GM18498 (cell line): ENCODE measurements at regions not wholly inside any gene's neighbourhood (a gene's known extent, or its start where the extent isn't known, plus 50 kb on each side); places are given as distances from the start of the nearest gene placed in this dataset.

Experiments used
- ATAC-seq: cut with Tn5 transposase; IDR thresholded peaks from one replicate; pipeline ENCODE4 v1.9.1; 2021; ENCODE audit warnings: mild to moderate bottlenecking, moderate library complexity; ENCODE audit not compliant: unreplicated experiment

DNA sequence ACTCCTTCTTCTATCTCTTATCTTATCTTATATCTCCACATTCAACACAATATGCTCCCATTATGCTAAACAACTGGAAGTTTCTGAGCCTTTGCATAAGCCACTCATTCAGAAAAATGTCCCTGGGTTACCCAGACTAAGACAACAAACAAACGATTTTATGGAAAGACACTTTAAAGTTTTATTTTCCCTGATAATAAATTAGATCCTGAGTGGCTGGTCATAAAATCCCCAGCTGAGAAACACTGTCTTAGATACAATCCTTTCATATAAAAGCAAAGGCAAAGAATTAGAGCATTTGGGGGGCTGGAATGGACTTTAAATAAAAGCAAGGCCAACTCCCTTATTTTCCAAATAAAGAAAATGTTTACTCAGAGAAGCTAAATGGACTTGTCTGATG, 322.3 kb downstream of the GBE1 start:
- ATAC-seq = no peak

DNA sequence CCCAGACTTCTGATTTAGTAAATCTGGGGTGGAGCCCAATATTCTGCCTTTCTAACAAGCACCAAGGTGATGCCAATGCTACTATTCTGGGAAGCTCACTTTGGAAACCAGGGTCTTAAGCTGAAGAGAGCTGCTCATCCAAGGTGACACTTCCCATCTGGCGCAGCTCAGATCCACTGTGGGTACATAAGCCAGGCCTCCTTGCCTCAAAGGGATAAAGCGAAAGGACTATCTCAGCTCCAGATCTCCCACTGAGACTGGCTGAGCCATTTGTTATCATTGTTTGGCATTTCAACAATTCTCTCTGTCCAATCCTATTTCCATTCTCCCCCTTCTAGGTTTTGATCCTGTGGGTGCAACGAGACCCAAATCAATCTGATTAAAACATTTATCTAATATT, 323.8 kb downstream of the GBE1 start:
- ATAC-seq = no peak

DNA sequence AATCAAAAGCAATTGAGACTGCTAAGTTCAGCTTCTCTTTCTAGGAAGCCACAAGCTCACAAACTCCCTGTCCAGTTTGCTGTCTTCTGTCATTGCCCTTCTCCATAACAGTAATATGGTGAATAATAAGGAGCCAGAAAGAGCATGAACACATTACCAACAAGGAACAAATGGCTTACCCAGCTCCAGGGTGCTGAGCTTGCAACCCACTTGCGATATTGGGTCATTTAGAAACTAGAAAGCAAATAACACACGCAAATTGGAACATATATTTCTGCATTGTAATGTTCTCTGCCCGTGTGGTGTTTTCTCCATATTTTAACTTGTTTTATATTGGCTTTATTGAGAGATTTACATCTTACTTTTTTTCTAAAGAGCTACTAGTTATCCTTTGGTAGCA, 325.3 kb downstream of the GBE1 start:
- ATAC-seq = no peak

DNA sequence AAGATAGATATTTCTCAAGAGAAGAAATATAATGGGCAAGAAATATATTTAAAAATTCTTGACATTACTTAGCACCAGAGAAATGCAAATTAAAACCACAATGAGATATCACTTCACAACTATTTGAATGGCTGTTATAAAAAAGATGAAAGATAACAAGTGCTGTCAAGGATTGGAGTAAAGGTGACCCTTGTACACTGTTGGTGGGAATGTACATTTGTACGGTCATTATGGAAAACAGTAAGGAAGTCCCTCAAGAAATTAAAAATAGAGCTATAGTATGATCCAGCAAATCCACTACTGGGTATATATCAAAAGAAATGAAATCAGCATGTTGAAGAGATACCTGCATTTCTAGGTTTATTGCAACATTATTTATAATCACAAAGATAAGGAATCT, 326.4 kb downstream of the GBE1 start:
- no peak for ATAC-seq

DNA sequence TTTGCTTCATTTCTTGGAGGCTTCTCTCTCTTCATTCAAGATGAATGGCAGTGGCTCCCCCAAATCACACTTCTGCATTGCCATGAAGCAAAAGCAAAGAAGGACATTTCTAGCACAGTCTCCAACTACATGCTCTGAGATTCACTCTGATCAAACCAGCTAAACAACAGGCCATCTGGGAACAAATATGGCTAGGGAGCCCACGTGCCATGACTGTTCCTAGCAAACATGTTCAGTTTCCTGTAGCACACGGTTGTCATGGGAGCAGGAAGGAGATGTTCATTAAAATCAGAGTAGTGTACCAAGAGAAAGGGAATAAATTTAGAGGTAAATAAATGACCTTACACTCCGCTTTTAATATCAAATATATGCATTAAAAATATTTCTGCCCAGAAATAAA, 327.3 kb downstream of the GBE1 start:
- no peak for ATAC-seq

DNA sequence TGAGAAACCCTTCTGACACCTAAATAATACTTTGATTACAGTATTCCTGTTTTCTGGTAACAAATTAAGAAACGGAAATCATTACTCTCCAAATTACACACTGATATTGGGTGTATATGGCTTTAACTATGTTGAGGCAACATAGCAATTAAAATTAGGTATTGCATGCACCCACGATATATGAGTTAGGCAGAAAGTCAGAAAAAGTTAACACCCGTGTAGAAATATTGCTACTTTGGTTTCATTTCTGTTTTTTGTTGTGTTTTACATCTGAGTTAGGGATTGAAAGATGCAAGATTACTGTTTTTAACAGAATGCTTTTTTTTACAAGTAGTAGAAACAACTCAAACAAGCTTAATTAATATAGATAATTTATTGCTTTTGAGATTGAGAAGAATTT, 327.8 kb downstream of the GBE1 start:
- ATAC-seq = no peak

DNA sequence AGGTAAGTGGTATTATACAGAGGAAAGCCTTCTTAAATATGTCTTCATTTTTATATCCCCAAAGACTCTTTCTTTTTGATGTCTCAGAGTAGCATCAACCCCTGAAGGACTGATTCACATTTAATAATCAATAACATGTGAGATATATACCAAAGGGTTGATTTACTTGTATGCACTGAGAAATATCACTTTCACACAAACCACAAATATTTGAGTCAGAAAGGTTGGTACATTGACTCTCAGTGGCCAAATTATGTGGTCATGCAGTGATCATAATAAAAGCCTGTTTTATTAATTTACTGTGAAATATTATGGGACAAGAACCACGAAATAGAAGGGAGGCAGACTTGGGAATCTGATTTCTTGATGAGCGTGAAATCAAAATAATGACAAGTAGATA, 329.0 kb downstream of the GBE1 start:
- ATAC-seq = no peak

DNA sequence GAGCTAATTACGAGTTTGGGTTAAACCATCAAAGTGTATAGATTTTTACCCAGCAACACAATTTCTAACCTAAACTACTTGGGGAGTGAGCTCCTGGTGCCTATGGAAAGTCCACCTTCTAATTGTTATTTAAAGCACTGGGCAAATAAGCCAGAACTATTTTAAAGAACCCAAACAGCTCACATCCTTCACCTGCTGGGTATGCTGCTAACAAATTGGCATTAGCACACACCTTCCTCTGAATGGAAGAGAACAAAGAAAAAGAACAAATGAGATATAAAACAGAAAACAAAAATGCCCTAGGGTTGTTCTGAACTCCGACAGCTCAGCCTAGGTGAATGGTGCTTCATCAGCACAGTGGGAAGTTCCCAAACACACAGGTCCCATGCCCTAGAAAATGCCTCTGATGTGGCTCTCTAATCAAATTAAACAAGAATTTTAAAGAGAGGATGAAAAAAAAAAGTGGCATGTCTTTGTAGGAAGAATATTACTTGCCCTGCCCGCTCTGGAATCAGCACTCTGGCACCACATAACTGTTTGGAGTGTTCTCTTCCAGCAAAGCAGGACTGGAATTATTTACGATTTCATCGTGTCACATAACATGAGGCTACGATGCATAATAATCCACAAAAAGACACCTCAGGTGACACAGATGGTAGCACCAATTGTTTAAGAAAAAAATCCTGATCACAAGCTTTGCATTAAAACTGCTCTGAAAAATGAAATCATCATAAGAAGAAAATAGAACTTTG, 334.4 kb downstream of the GBE1 start:
- no peak for ATAC-seq

DNA sequence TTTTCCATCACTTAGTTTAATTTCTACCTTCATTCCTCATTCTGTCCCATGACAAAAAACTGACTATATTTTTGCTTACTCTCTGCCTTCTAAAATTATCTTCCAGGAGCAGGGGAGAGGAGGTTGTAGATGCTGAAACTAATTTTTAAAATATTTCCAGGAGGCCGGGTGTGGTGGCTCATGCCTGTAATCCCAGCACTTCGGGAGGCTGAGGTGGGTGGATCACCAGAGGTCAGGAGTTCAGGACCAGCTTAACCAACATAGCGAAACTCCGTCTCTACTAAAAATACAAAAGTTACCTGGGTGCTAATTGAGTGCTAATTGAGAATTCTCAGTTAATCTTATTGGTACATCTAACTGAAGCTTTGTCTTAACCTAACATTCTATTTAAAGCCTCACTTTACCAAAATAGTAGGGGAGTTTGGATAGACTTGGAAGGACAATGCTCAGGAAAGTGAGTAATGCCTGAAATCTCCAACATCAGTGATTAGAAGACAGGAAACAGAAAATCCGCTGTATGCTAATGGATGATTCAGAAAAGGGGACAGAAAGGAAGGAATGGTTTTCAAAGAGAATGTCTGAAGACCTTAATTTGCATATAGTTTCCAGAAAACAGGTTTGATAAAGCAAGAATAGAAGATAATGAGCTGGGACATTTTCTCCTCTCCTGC, 336.1 kb downstream of the GBE1 start:
- no peak for ATAC-seq

DNA sequence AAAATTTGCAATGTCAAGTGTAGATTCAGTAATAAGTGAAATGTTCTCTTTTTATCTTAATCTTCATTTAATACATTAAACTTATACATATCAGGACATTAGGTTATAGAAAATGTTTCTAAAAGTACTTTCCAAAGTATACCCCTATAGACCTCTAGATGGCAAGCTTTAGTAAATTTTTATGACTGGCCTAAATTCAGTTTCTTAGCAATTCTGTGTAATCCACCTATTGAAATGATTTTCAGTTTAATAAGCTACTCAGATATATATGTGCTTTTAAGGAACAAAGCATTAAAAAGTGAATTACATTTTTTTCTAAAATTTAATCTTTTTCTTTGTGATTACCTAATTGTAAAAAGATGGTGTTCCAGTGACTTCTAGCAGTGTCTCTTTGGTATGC, 342.2 kb downstream of the GBE1 start:
- ATAC-seq = peak; percentile 53

DNA sequence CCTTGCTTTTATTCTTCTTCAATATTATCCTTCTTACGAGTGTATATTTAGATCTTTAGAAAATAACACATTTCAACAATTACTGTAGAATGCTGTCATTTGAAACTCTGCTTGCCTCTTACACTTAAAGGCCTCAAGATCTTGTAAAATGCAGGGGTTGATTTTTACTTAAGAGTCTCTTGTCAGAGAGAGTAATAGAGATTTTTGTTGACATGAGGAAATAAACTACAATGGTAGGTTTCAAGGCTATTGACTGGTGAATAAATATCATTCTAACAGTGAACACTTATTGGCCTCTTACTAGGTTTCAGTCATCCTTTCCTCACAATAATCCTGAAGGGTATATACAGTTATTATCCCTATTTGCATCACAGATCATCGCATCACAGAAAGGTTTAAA, 344.6 kb downstream of the GBE1 start:
- no peak for ATAC-seq

DNA sequence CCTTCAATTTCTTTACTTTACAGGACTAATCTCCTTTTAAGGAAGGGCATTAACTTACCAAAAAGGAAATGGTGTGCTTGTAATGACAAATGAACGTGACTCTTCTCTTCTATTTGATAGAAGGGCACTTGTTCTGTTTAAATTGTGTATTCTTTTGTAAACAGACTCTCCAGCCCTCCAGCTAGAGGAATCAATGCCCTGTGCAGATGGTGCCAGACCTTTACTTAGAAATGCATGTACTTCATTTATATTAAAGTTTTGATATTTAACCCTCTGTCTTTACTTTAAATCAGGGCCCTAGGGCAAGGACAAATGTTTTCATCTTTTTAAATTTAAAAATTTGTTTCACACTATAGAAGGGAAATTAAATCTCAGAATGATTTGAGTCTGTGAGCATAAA, 355.1 kb downstream of the GBE1 start:
- no peak for ATAC-seq

DNA sequence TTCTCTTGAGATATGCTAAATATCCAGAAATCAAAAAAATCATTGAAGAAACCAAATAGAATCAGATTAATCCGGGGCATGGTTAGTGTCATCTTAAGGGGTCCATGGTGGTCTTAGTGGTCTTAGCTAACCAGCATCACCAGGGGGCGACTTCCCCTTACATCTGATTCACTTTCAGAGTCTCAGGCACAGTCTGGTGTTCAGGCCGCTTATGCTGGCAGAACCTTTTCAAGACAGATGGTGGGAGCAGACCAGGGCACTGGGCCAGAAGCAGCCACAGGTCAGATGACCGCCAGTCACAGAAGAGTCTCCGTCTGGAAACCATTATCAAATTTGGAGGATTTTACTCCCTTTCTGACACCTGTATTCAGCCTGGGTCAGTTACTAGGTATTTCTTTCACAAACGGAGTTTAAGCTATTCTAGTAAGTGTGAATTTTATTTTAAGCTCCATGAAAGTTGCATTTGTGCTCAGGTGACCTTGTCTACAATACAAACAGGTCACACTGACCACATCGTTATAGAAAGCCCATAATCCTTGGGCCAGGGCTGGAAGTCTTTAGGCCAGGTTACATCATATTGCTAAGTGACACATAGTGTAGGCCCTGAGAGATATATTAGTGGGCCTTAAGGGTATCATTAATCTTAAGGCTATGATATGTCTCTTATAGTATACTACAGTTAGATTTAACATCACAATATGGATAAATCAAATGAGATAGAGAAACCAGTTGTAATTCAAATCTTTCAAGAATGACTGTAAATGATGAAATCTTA, 365.5 kb downstream of the GBE1 start:
- ATAC-seq = no peak

DNA sequence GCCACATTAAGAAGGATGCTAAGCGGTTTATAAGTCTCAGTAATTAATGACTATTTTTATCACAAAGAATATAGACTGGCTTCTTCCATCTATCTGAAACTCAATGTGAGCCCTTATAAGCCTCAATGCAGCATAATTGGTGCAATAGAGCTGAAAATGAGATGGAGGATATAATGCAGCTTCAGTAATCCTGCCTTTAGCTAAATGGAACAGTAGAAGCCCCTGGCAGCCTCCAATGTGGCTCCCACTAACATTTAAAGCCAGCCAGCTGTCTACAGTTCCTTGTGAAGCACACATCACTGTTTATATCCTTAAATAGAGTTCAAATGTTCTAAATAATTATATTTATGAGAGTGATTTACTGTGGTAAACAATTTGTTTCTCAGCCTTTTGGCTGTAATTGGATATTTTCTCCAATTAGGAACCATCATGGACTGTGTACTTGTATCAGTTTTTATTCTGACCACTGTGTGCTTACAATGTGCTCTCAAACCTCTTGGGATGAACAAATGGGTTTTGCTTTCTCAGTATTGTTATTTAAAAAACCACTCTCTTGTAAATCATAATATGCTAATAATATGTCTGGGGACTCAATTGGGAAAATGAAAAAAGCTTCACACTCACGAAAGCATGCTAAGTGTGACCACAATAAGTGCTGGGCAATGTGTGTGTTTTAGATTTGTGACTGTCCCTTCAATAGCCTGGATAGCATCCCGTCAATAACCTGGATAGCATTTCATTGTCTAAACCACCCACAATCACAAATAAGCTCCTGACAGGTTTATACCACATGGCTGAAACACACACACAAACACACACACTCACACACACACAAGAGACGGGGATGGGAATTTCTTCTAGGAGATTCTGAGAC, 366.6 kb downstream of the GBE1 start:
- no peak for ATAC-seq

DNA sequence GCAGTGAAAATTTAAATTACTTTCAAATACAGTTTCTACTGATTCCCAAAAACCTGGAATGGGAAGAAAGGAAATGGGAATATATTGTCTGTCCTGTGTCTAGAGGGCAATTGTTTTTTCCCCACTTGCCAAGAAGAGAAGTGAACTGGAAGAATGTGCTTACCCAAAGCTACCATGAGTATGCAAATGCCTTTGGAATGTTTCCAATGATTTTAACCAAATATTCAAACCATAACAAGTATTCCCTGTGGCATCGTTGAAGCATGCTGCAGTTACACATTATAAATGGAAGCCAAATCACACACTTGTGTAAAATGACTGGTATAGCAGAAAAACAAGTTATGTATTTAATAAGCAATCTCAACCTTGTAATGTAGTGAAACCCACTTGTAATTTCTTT, 368.2 kb downstream of the GBE1 start:
- ATAC-seq = no peak

DNA sequence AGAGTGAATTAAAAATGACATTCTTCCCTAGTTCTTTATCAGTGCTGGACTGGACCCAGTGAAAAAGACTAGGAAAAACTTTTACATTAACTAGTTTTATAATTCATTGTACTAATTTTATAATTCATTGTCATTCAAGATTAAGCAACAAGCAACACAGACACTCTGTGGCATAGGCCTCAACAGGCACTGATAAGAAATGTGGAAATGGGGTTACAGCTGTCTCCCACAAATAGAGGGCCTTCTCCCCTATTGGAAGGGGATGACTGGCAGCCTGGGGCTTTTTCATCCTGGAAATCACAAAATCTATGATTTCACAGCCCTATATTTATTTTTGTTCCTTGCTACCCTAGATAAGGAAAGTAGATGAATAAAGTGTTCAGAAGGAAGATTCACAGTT, 370.6 kb downstream of the GBE1 start:
- no peak for ATAC-seq

DNA sequence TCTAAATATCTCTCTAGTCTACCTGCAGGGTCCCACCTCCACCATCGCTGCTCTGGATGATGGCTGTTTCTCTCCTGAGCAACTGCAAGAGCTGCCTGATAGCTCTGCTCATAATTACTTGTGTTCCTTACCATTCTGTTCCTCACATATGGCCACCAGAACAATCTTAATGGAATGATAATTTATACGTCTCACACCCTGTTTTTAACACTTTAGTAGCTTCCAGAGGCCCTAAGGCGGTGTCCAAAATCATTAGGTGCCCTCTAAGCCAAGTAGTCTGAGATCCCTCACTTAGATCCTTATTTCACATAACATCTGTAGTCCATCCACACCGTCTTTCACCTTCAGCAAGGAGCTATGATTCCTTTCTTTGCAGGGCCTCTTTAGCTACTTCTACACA, 373.3 kb downstream of the GBE1 start:
- ATAC-seq = no peak

DNA sequence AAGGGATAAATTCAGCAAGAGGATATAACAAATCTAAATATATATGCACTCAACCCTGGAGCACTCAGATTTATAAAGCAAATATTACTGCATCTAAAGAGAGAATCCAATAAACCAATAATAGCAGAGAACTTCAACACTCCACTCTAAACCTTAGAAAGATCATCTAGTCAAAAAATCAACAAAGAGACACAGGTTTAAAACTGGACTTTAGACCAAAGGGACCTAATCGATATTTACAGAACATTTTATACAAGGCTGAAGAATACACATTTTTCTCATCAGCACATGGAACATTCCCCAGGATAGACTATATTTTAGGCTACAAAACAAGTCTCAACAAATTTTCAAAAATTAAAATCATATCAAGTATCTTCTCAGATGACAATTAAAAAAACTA, 379.0 kb downstream of the GBE1 start:
- ATAC-seq = no peak

DNA sequence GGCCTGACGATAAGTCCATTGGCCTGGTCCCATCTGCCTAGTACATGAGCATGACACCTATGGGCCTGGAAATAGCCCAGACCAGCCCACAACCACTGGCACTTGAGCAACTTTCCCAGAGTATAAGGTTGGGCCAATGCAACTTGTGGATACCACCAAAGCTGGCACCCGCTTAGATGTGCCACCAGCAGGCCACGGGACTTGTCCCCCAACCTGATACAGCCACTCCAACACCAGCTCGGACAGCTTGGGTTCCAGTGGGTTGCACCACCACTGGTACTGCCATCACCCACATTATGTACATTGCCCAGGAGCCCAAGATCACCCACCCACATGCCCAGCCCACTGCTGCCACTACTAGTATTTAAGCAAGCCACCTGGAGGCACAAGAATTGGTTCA, 381.2 kb downstream of the GBE1 start:
- ATAC-seq = no peak

DNA sequence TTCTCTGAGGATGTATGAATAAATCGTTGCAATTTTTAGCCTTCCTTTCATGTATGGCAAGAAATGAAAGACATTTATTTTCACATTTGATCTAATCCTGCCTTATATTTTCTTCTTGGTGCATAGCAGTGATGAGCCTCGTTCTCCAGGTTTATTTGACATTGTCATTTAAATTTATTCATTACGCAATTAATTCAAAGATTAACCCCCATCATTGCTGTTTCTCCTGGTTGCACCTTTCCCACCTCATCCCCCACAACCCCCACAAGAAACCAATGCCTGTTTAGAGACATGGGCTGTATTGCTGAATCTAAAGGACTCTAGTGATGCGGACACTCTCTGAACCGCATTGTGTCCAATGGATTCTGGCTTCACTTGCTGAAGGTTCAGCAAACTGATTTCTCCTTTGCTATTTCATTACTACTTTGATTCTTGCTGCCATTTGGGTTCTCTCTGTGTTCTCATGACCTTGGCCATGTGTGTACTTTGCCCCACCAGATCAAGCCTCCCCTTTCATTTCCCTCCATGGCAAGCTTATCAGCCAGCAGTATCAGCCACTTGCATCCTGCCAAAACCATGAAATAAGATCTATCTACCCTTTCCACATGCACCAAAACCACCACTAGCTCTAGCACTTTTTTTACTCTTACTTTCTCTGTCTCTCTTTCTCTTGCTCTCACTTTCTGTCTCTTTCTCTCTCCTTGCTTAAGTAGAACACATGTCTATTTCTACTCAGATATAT, 382.7 kb downstream of the GBE1 start:
- ATAC-seq = no peak
